ENCODE measurements at regions not wholly inside any gene's neighbourhood (a gene's known extent, or its start where the extent isn't known, plus 50 kb on each side); places are given as distances from the start of the nearest gene placed in this dataset.

DNA sequence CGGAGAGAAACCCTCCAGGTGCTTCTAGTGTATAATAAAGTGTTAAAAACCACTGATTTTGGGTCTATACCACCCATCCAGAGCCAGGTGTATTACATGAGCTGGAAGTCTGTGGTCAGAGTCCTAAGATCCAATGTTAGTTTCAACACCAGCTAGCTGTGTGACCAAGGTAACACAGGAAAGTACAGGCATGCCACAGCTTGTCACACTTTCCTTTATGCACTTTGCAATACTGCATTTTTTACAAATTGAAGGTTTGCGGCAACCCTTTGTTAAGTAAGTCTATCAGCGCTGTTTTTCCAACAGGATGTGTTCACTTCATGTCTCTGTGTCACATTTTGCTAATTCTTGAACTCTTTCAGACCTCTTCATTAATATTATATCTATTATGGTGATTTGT, 201.3 kb upstream of the PRICKLE2 start:
- no peak for ATAC-seq
- no peak for DNase-seq
- CTCF ChIA-PET, result interaction anchor here (0.9 kb wide), 1 partner anchor 11 kb away, joined by 3 read pairs; no protein-coding TSS in a partner anchor
- Mint-ChIP-seq H3K27me3 (peaks cover 9% of the 10 kb centered on the region), H3K36me3 (no peaks in the 10 kb centered on the region), H3K4me3 (no peak overlapping the region), H3K9me3 (ENCODE audit: low read depth) (no peaks in the 10 kb centered on the region), H3K4me1 (no peaks in the 10 kb centered on the region), H3K27ac (no peak overlapping the region)

DNA sequence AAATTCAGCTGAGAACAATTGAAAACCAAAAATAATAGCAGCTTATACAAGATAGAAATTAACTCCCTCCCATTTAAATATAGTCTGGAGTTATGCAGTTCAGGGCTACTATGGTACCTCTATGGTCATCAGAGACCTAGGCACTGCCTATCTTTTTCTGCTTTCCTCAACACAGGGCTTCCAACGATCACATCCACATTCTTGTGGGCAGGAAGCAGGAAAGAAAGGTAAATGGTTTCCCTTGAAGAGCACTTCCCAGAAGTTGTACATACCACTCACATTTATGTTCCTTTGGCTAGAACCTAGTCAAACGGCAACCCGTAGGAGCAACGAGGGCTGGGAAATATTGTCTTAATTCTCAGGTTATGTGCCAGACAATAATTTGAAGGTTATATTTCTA, 197.7 kb upstream of the PRICKLE2 start:
- ATAC-seq, result no peak
- DNase-seq, result no peak
- Mint-ChIP-seq H3K4me3 (no peak overlapping the region), H3K27me3 (peaks cover 11% of the 10 kb centered on the region), H3K27ac (no peak overlapping the region), H3K4me1 (no peaks in the 10 kb centered on the region), H3K36me3 (no peaks in the 10 kb centered on the region), H3K9me3 (ENCODE audit: low read depth) (no peaks in the 10 kb centered on the region)
- CTCF ChIA-PET, result no interaction called here

GRCh38 chr3:64422192-64422591, 196.9 kb upstream of the PRICKLE2 start:
- H3K36me3 Mint-ChIP-seq, result no peaks in the 10 kb centered on the region
- H3K27ac Mint-ChIP-seq, result no peak overlapping the region
- H3K4me3 Mint-ChIP-seq, result no peak overlapping the region
- H3K9me3 Mint-ChIP-seq (ENCODE audit: low read depth), result no peaks in the 10 kb centered on the region
- CTCF ChIA-PET, result no interaction called here
- ATAC-seq (no peak), DNase-seq (no peak)
- H3K27me3 Mint-ChIP-seq, result peaks cover 10% of the 10 kb centered on the region
- H3K4me1 Mint-ChIP-seq, result no peaks in the 10 kb centered on the region

DNA sequence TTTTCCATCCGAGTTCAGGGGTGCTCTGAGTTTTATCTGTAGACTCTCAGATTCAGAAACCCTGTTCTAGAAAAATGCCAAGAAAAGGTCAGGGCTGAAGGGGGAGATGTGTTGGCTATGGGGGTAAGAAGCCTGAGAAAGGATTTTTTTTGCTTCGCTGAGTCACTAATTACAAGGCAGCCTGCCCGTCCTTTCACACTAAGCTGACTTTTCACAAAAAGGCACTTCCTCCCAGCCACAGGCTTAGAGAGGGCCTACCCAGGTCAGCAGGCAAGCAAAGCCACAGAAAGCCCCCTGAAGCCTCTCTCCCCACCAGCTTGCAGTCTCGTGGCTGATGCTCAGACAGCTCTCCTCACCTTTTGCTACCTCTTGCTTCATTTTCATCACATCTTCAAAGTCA, 192.6 kb upstream of the PRICKLE2 start:
- CTCF ChIA-PET, result no interaction called here

DNA sequence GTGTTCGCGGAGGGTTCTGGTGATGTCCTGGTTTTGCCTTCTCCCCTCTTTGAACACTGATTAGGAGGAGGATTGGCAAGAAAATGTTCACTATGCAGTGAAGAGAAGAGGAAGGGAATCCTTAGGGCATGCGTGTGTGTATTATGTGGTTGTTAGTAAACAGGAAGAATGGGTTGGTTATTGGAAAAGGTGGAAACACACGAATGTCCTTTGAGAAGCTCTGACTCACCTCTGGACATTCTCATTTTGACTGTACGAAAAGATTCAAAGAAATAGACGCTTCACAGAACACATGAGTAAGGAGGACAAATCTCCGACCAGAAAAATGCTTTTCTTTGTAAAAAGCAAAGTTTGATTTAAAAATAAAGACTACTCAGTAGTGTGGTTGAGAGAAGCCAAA, 188.8 kb upstream of the PRICKLE2 start:
- no peak for ATAC-seq
- Mint-ChIP-seq H3K27ac (no peak overlapping the region), H3K27me3 (peaks cover 7% of the 10 kb centered on the region), H3K4me3 (no peak overlapping the region), H3K9me3 (ENCODE audit: low read depth) (no peaks in the 10 kb centered on the region), H3K4me1 (no peaks in the 10 kb centered on the region), H3K36me3 (no peaks in the 10 kb centered on the region)
- DNase-seq, result no peak
- CTCF ChIA-PET, result no interaction called here

More for the DNA sequence above, 192.6 kb upstream of the PRICKLE2 start:
- Mint-ChIP-seq H3K27ac (no peak overlapping the region), H3K4me1 (no peaks in the 10 kb centered on the region), H3K27me3 (peaks cover 8% of the 10 kb centered on the region), H3K36me3 (no peaks in the 10 kb centered on the region), H3K4me3 (no peak overlapping the region), H3K9me3 (ENCODE audit: low read depth) (no peaks in the 10 kb centered on the region)
- ATAC-seq, result no peak
- no peak for DNase-seq

GRCh38 chr3:64411101-64411500, 185.8 kb upstream of the PRICKLE2 start:
- Mint-ChIP-seq H3K27me3 (peaks cover 5% of the 10 kb centered on the region), H3K4me1 (no peaks in the 10 kb centered on the region), H3K9me3 (ENCODE audit: low read depth) (no peaks in the 10 kb centered on the region), H3K27ac (no peak overlapping the region), H3K4me3 (no peak overlapping the region), H3K36me3 (no peaks in the 10 kb centered on the region)
- DNase-seq, result no peak
- CTCF ChIA-PET, result no interaction called here
- no peak for ATAC-seq

GRCh38 chr3:64410226-64410625, 185.0 kb upstream of the PRICKLE2 start:
- CTCF ChIA-PET, result no interaction called here
- no peak for DNase-seq
- Mint-ChIP-seq H3K27ac (no peak overlapping the region), H3K36me3 (no peaks in the 10 kb centered on the region), H3K9me3 (ENCODE audit: low read depth) (no peaks in the 10 kb centered on the region), H3K4me1 (no peaks in the 10 kb centered on the region), H3K4me3 (no peak overlapping the region), H3K27me3 (peaks cover 11% of the 10 kb centered on the region)
- ATAC-seq, result no peak

DNA sequence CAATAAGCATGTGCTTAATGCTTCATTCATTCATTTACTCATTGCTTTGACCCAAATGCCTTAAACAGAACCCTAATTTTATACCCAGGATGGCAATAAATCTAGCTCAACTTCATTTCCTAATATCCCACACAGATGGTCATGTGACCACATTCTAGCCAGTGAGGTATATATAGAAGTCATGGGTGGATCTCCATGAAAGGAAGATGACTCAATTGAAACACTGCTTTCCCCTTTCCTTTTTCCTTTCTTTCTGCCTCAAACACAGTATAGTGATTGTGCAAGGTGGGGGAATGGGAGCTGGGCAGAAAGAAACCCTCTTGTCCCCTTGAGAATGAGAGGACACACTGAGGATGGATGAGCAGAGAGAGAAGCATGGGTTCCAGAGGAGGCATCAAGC, 183.5 kb upstream of the PRICKLE2 start:
- CTCF ChIA-PET, result no interaction called here
- no peaks in the 10 kb centered on the region for H3K4me1 Mint-ChIP-seq
- H3K27ac Mint-ChIP-seq, result no peak overlapping the region
- DNase-seq (no peak), ATAC-seq (no peak)
- peaks cover 11% of the 10 kb centered on the region for H3K27me3 Mint-ChIP-seq
- H3K9me3 Mint-ChIP-seq (ENCODE audit: low read depth), result no peaks in the 10 kb centered on the region
- no peak overlapping the region for H3K4me3 Mint-ChIP-seq
- H3K36me3 Mint-ChIP-seq, result no peaks in the 10 kb centered on the region

- Mint-ChIP-seq H3K9me3 (ENCODE audit: low read depth) (no peaks in the 10 kb centered on the region), H3K4me1 (no peaks in the 10 kb centered on the region), H3K4me3 (no peak overlapping the region), H3K27ac (no peak overlapping the region), H3K36me3 (no peaks in the 10 kb centered on the region), H3K27me3 (peaks cover 13% of the 10 kb centered on the region)
- CTCF ChIA-PET, result no interaction called here
- no peak for ATAC-seq
- no peak for DNase-seq
These were observed 181.0 kb upstream of the PRICKLE2 start for GRCh38 chr3:64406271-64406670.

GRCh38 chr3:64405211-64405835, 180.1 kb upstream of the PRICKLE2 start:
- no peaks in the 10 kb centered on the region for H3K4me1 Mint-ChIP-seq
- no peak overlapping the region for H3K27ac Mint-ChIP-seq
- no peaks in the 10 kb centered on the region for H3K36me3 Mint-ChIP-seq
- ATAC-seq (no peak), DNase-seq (no peak)
- H3K9me3 Mint-ChIP-seq (ENCODE audit: low read depth), result no peaks in the 10 kb centered on the region
- H3K27me3 Mint-ChIP-seq, result peaks cover 9% of the 10 kb centered on the region
- CTCF ChIA-PET, result no interaction called here
- H3K4me3 Mint-ChIP-seq, result no peak overlapping the region

- H3K27me3 Mint-ChIP-seq, result peaks cover 4% of the 10 kb centered on the region
- DNase-seq, result no peak
- H3K4me1 Mint-ChIP-seq, result no peaks in the 10 kb centered on the region
- H3K4me3 Mint-ChIP-seq, result no peak overlapping the region
- CTCF ChIA-PET, result interaction anchor here (1.1 kb wide), 1 partner anchor 30 kb away, joined by 3 read pairs; no protein-coding TSS in a partner anchor
- H3K36me3 Mint-ChIP-seq, result no peaks in the 10 kb centered on the region
- H3K27ac Mint-ChIP-seq, result no peak overlapping the region
- no peaks in the 10 kb centered on the region for H3K9me3 Mint-ChIP-seq (ENCODE audit: low read depth)
- no peak for ATAC-seq
These were observed 175.4 kb upstream of the PRICKLE2 start for GRCh38 chr3:64400706-64401105.

DNA sequence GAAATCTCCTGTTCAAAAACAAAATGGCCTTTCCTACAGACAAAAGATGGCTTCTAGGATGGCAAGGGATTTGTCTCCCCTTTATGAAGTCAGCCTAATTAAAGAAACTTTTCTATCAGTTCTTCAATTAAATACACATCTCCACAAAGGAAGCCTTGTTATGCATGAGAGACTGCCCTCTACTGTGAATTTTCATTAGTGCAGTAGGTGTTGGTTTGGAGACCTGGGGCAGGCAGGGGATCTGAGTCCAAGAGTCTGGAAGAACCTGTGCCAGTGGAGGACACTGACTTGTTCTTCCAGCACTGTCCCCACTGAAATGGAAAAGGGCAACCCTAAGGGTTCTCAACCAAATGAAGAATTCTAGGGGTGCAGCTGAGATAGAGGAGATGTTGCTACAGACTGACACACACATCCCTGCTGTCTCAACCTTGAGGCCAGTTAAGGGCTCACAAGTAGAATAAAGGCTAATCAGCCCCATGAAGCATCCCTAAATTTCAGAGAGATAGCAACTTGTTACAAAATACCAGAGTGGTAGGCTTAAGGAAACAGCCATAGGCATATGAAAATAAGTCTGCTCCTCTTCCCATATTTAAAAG, 174.0 kb upstream of the PRICKLE2 start:
- Mint-ChIP-seq H3K27me3 (peaks cover 2% of the 10 kb centered on the region), H3K36me3 (no peaks in the 10 kb centered on the region), H3K9me3 (ENCODE audit: low read depth) (no peaks in the 10 kb centered on the region), H3K4me1 (no peaks in the 10 kb centered on the region), H3K4me3 (no peak overlapping the region), H3K27ac (no peak overlapping the region)
- CTCF ChIA-PET, result interaction anchor here (1.1 kb wide), 1 partner anchor 29 kb away, joined by 3 read pairs; no protein-coding TSS in a partner anchor
- ATAC-seq (no peak), DNase-seq (no peak)

DNA sequence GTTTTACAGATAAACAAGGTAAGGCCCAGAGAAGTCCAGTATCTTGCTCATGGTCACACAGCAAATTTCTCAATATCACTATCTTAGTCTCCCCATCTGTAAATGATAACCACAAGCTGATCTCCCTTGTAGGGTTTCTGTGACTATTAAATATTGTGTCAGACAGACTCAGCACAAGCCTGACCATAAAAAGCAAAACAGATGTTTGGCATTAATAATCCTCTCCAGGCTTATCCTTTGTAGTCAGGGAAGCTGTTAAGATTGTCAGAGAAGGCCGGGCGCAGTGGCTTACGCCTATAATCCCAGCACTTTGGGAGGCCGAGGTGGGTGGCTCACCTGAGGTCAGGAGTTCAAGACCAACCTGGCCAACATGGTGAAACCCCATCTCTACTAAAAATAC, 173.2 kb upstream of the PRICKLE2 start:
- peaks cover 2% of the 10 kb centered on the region for H3K27me3 Mint-ChIP-seq
- DNase-seq (no peak), ATAC-seq (no peak)
- no peak overlapping the region for H3K27ac Mint-ChIP-seq
- no peaks in the 10 kb centered on the region for H3K9me3 Mint-ChIP-seq (ENCODE audit: low read depth)
- no peak overlapping the region for H3K4me3 Mint-ChIP-seq
- no peaks in the 10 kb centered on the region for H3K4me1 Mint-ChIP-seq
- H3K36me3 Mint-ChIP-seq, result no peaks in the 10 kb centered on the region
- CTCF ChIA-PET, result interaction anchor here (0.6 kb wide), 1 partner anchor 97 kb away, joined by 3 read pairs; no protein-coding TSS in a partner anchor

DNA sequence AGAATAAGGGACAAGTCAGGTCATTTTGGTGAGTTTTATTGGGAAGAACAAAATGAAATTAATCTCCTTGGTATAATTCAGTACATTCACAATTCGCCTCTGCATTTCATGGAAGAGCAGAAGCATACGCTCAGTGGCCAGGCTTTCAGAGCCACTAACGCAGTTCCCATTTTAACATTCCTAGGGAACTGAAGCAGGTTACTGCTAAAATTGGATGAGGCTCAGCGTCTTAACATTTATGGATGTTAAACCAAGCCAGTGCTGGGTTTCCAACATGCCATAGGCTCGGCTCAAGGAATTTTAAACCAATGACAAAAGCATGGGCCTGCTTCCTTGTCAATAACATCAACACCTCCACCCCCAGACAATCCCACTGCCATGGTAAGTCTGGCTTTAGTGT, 172.7 kb upstream of the PRICKLE2 start:
- Mint-ChIP-seq H3K9me3 (ENCODE audit: low read depth) (no peaks in the 10 kb centered on the region), H3K4me3 (no peak overlapping the region), H3K36me3 (no peaks in the 10 kb centered on the region), H3K27me3 (peaks cover 2% of the 10 kb centered on the region), H3K4me1 (no peaks in the 10 kb centered on the region), H3K27ac (no peak overlapping the region)
- DNase-seq, result no peak
- CTCF ChIA-PET, result no interaction called here
- ATAC-seq, result no peak

All from activated CD8-positive, alpha-beta memory T cell treated with anti-CD3 and anti-CD28 coated beads, Interleukin-2, amount 10 ng/mL, durations not matched to agents 7 days and 5 days (primary cell).